ENCODE measurements at regions not wholly inside any gene's neighbourhood (a gene's known extent, or its start where the extent isn't known, plus 50 kb on each side); places are given as distances from the start of the nearest gene placed in this dataset.

DNA sequence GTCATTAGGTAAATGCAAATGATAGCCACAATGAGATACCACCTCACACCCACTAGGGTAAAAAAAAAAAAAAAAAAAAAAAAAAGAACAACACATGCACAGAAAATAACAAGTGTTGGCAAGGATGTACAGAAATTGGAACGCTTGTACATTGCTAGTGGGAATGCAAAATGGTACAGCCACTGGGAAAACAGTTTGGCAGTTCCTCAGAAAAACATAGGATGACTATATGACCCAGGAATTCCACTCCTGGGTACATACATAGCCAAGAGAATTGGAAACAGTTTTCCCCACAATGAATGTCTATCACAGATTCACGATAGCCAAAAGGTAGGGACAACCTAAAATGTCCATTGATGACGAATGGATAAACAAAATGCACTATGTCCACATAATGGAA lies 161.3 kb upstream of the MAMLD1 start:
- H3K4me1 ChIP-seq, result peaks cover 3% of the 10 kb centered on the region
- no peaks in the 10 kb centered on the region for H3K27me3 ChIP-seq
- H3K4me3 ChIP-seq, result no peak overlapping the region
- no peaks in the 10 kb centered on the region for H3K9me3 ChIP-seq
- no peaks in the 10 kb centered on the region for H3K36me3 ChIP-seq
- 71% methylated on average over 3 of the region's 3 CpGs for WGBS
- no peak for DNase-seq (ENCODE audit: low spot score in 2 of 2)
- TF ChIP-seq POLR2AphosphoS5 (IDR thresholded peaks at IDR 0.05) (no peak), POLR2A (IDR thresholded peaks at IDR 0.05) (no peak), EP300 (IDR thresholded peaks at IDR 0.05) (no peak), CTCF (IDR thresholded peaks at IDR 0.05) (no peak)
- no peak overlapping the region for H3K27ac ChIP-seq

- Histone ChIP-seq H3K27ac (peak overlapping the region; percentile 48), H3K9me3 (no peaks in the 10 kb centered on the region)
- 62% methylated on average over 11 of the region's 11 CpGs for WGBS
Observed at GRCh38 chrX:150202641-150203247, 160.4 kb upstream of the MAMLD1 start.

DNA sequence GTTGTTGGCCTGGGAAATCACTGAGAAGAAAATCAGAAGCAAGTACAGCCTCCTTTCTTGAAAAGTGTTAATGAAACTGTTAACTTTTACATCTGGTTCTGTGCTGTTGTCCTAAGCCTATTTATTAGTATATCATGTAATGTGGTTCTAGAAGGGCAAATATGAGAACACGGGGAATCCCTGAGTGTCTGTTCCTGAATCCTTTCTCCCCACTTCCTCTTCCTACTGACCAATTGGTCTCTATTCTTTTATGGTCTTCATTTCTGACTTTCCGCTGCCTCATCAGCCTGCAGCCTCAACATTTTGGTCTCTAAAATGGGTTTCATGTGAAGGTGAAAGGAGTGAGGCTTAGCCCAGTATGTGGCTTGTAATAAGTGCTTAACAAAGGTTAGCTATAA lies 159.9 kb upstream of the MAMLD1 start:
- H3K27me3 ChIP-seq, result no peaks in the 10 kb centered on the region
- H3K9me3 ChIP-seq, result no peaks in the 10 kb centered on the region
- H3K4me3 ChIP-seq, result no peak overlapping the region
- peak overlapping the region; percentile 48 for H3K27ac ChIP-seq
- H3K36me3 ChIP-seq, result no peaks in the 10 kb centered on the region
- H3K4me1 ChIP-seq, result peaks cover 3% of the 10 kb centered on the region
- 78% methylated on average over 2 of the region's 2 CpGs for WGBS
- no peak for TF ChIP-seq POLR2A (IDR thresholded peaks at IDR 0.05)
- TF ChIP-seq EP300 (IDR thresholded peaks at IDR 0.05), result no peak
- TF ChIP-seq POLR2AphosphoS5 (IDR thresholded peaks at IDR 0.05), result no peak
- TF ChIP-seq CTCF (IDR thresholded peaks at IDR 0.05), result no peak
- no peak for DNase-seq (ENCODE audit: low spot score in 2 of 2)

More at GRCh38 chrX:150202641-150203247, 160.4 kb upstream of the MAMLD1 start:
- Histone ChIP-seq H3K27me3 (no peaks in the 10 kb centered on the region), H3K36me3 (no peaks in the 10 kb centered on the region), H3K4me3 (no peak overlapping the region), H3K4me1 (peaks cover 3% of the 10 kb centered on the region)
- no peak for DNase-seq (ENCODE audit: low spot score in 2 of 2)
- TF ChIP-seq POLR2A (IDR thresholded peaks at IDR 0.05) (no peak), POLR2AphosphoS5 (IDR thresholded peaks at IDR 0.05) (no peak), CTCF (IDR thresholded peaks at IDR 0.05) (no peak), EP300 (IDR thresholded peaks at IDR 0.05) (no peak)

DNA sequence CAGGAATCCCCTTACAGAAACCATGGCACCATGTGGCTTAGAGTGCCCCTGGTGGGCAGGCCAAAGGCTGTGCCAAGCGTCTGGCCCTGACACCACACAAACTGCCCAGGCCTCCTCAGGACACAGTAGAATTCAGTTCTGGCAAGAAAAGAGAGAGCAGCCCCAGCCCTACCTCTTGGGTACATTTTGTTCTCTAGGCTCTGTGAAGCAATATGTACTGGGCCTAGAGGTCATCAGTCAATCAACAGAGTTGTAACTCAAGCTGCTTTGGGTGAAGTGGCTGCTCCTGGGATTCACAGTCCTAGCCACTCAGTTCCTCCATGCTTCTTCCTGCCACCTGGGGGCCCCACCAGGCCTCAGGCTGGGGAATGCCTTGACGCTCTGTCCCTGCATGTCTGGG lies 158.1 kb upstream of the MAMLD1 start:
- no peaks in the 10 kb centered on the region for H3K36me3 ChIP-seq
- H3K4me3 ChIP-seq, result no peak overlapping the region
- peak in 1 of 3 donors; percentile 65 for TF ChIP-seq POLR2AphosphoS5 (IDR thresholded peaks at IDR 0.05)
- no peak for TF ChIP-seq EP300 (IDR thresholded peaks at IDR 0.05)
- H3K27me3 ChIP-seq, result no peaks in the 10 kb centered on the region
- H3K27ac ChIP-seq, result no peak overlapping the region
- no peak for DNase-seq (ENCODE audit: low spot score in 2 of 2)
- WGBS, result 91% methylated on average over 2 of the region's 2 CpGs
- no peaks in the 10 kb centered on the region for H3K9me3 ChIP-seq
- H3K4me1 ChIP-seq, result peaks cover 3% of the 10 kb centered on the region

DNA sequence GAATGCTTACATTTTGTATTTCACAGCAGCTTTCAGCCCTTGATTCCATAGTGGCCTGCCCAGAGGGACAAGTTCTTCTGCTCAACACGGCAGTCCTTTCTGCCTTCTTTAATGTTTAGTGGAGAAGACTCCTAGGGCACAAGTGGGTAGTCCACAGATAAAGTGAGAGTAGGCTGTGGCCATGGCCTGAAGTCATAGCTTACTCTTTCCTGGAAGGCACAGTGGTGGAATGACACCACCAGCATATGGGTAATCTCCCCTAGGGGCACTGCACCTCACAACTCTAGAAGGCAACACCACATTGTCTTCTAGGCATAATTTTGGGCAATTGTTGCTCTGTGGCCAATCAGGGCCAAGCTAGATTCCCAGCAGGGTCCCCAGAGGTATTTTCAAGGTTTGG lies 155.4 kb upstream of the MAMLD1 start:
- Histone ChIP-seq H3K36me3 (no peaks in the 10 kb centered on the region), H3K27me3 (no peaks in the 10 kb centered on the region), H3K9me3 (no peaks in the 10 kb centered on the region), H3K4me1 (no peaks in the 10 kb centered on the region), H3K27ac (no peak overlapping the region), H3K4me3 (no peak overlapping the region)
- 77% methylated on average over 1 of the region's 1 CpG for WGBS
- no peak for DNase-seq (ENCODE audit: low spot score in 2 of 2)
- no peak for TF ChIP-seq EP300 (IDR thresholded peaks at IDR 0.05)
- no peak for TF ChIP-seq POLR2AphosphoS5 (IDR thresholded peaks at IDR 0.05)
- TF ChIP-seq POLR2A (IDR thresholded peaks at IDR 0.05), result no peak
- TF ChIP-seq CTCF (IDR thresholded peaks at IDR 0.05), result no peak

- WGBS, result 80% methylated on average over 6 of the region's 6 CpGs
- Histone ChIP-seq H3K4me1 (no peaks in the 10 kb centered on the region), H3K27me3 (no peaks in the 10 kb centered on the region), H3K9me3 (no peaks in the 10 kb centered on the region), H3K4me3 (no peak overlapping the region), H3K36me3 (no peaks in the 10 kb centered on the region), H3K27ac (no peak overlapping the region)
- no peak for DNase-seq (ENCODE audit: low spot score in 2 of 2)
- TF ChIP-seq POLR2A (IDR thresholded peaks at IDR 0.05), result no peak
Observed at GRCh38 chrX:150211988-150212387, 151.1 kb upstream of the MAMLD1 start.
